K562 (cell line): ENCODE measurements at regions not wholly inside any gene's neighbourhood (a gene's known extent, or its start where the extent isn't known, plus 50 kb on each side); places are given as distances from the start of the nearest gene placed in this dataset.
A peak's percentile ranks its signal among the peaks of the same experiment; 100 is the strongest.

Experiments
- BCL6 ChIP-seq: fragments of 250-450 bp; sonication (Bioruptor Pico); IDR thresholded peaks from 2 replicates; pipeline ENCODE4 v1.4.0; 2020
- BRCA1 ChIP-seq, 2 experiments: fragments of 450-650 bp in 1 of 2; sonication (generic) in 1 of 2; formaldehyde crosslinking in 1 of 2; IDR thresholded peaks; 2 replicates each; pipeline versions ENCODE4 v1.5.0 to v1.6.1; 2017 to 2020; ENCODE audit warnings: mild to moderate bottlenecking in 1 of 2, missing genetic modification reagents in 1 of 2
- E2F3 ChIP-seq: fragments of 250-450 bp; sonication (Bioruptor Pico); IDR thresholded peaks from 2 replicates; pipeline ENCODE4 v1.4.0; 2020; ENCODE audit warnings: mild to moderate bottlenecking
- KDM4B ChIP-seq, 2 experiments: fragments of 450-650 bp in 1 of 2; sonication (generic) in 1 of 2; IDR thresholded peaks; 2 replicates each; pipeline ENCODE4 v1.6.1; 2016 to 2017; ENCODE audit warnings: borderline replicate concordance in 2 of 2, antibody characterized with exemption in 1 of 2, low read depth in 1 of 2, mild to moderate bottlenecking in 1 of 2
- L3MBTL2 ChIP-seq: fragments of 450-650 bp; IDR thresholded peaks from 2 replicates; pipeline ENCODE4 v1.6.1; 2016; ENCODE audit warnings: mild to moderate bottlenecking, moderate library complexity
- MAFG ChIP-seq: fragments of 450-650 bp; conservative IDR thresholded peaks from 2 replicates; pipeline ENCODE4 v1.6.1; 2016; ENCODE audit warnings: missing genetic modification characterization, missing compliant biosample characterization
- MAZ ChIP-seq, 2 experiments: fragments of 450-650 bp in 1 of 2; sonication (generic) in 1 of 2; formaldehyde crosslinking; IDR thresholded peaks in 1 of 2; conservative IDR thresholded peaks in 1 of 2; 2 replicates each; pipeline versions ENCODE4 v1.4.0 to v1.5.0; 2020; ENCODE audit warnings: mild to moderate bottlenecking in 1 of 2, missing genetic modification reagents in 1 of 2
- MTA3 ChIP-seq: fragments of 450-650 bp; formaldehyde crosslinking; IDR thresholded peaks from 2 replicates; pipeline ENCODE4 v1.6.1; 2017; ENCODE audit warnings: mild to moderate bottlenecking, borderline replicate concordance
- NEUROD1 ChIP-seq: fragments of 150-350 bp; IDR thresholded peaks from 2 replicates; pipeline ENCODE4 v1.6.1; 2014; ENCODE audit warnings: borderline replicate concordance, low read length, low read depth; ENCODE audit not compliant: partially characterized antibody
- NR2C2 ChIP-seq, 2 experiments: fragments of 200-800 bp in 1 of 2; sonication (Bioruptor generic) in 1 of 2; sonication (generic) in 1 of 2; formaldehyde crosslinking in 1 of 2; IDR thresholded peaks; 2 replicates each; pipeline versions ENCODE4 v1.6.1 to v1.8.0; 2016 to 2022; ENCODE audit warnings: mild to moderate bottlenecking in 1 of 2, missing compliant biosample characterization in 1 of 2, missing genetic modification characterization in 1 of 2, missing genetic modification reagents in 1 of 2
- PHF8 ChIP-seq: fragments of 200-600 bp; sonication (generic); IDR thresholded peaks from 2 replicates; pipeline ENCODE4 v1.6.1; 2012; ENCODE audit warnings: mixed run types, mild to moderate bottlenecking, inconsistent platforms, low read length, moderate library complexity, borderline replicate concordance
- SIN3A ChIP-seq, 2 experiments: fragments of 150-350 bp in 1 of 2; IDR thresholded peaks; 2 replicates each; pipeline ENCODE4 v1.6.1; 2011 to 2016; ENCODE audit warnings: borderline replicate concordance in 2 of 2, low read depth in 2 of 2, low read length in 2 of 2, mild to moderate bottlenecking in 2 of 2, moderate library complexity in 2 of 2; ENCODE audit not compliant: control insufficient read depth in 1 of 2
- SMARCE1 ChIP-seq: fragments of 450-650 bp; IDR thresholded peaks from 2 replicates; pipeline ENCODE4 v1.7.1; 2016; ENCODE audit warnings: mild to moderate bottlenecking
- SRSF3 ChIP-seq: fragments of 200-400 bp; formaldehyde crosslinking; IDR thresholded peaks from 2 replicates; pipeline ENCODE4 v1.6.1; 2016; ENCODE audit warnings: mild to moderate bottlenecking, low read length, moderate library complexity; ENCODE audit not compliant: insufficient read depth
- U2AF2 ChIP-seq: fragments of 200-400 bp; formaldehyde crosslinking; optimal IDR thresholded peaks from 2 replicates; pipeline ENCODE3; 2017; ENCODE audit warnings: low read depth, mild to moderate bottlenecking, low read length
- ZBTB17 ChIP-seq: fragments of 450-650 bp; formaldehyde crosslinking; IDR thresholded peaks from 2 replicates; pipeline ENCODE4 v1.4.0; 2020; ENCODE audit warnings: mild to moderate bottlenecking
- ZFX ChIP-seq: sonication (generic); formaldehyde crosslinking; IDR thresholded peaks from 2 replicates; pipeline ENCODE4 v1.8.0; 2022; ENCODE audit warnings: mild to moderate bottlenecking, missing genetic modification reagents, moderate library complexity
- TF ChIP-seq, protein P1 (sequence below), 2 experiments: IDR thresholded peaks; 2 replicates each; pipeline ENCODE4 v1.6.1; 2011; ENCODE audit warnings: borderline replicate concordance in 1 of 2, control low read depth in 1 of 2, low read depth in 1 of 2, low read length in 1 of 2, mild to moderate bottlenecking in 1 of 2, mixed read lengths in 1 of 2, moderate library complexity in 1 of 2; ENCODE audit not compliant: insufficient read depth in 1 of 2, insufficient read length in 1 of 2, poor library complexity in 1 of 2, severe bottlenecking in 1 of 2; ENCODE audit errors: extremely low read depth in 1 of 2
- TF ChIP-seq, protein P2 (sequence below): fragments of 450-650 bp; IDR thresholded peaks from 2 replicates; pipeline ENCODE4 v1.6.1; 2018; ENCODE audit warnings: mild to moderate bottlenecking, low read depth; ENCODE audit not compliant: partially characterized antibody
- TF ChIP-seq, protein P3 (sequence below): fragments of 450-650 bp; IDR thresholded peaks from 2 replicates; pipeline ENCODE4 v1.7.0; 2016; ENCODE audit warnings: borderline replicate concordance

DNA sequence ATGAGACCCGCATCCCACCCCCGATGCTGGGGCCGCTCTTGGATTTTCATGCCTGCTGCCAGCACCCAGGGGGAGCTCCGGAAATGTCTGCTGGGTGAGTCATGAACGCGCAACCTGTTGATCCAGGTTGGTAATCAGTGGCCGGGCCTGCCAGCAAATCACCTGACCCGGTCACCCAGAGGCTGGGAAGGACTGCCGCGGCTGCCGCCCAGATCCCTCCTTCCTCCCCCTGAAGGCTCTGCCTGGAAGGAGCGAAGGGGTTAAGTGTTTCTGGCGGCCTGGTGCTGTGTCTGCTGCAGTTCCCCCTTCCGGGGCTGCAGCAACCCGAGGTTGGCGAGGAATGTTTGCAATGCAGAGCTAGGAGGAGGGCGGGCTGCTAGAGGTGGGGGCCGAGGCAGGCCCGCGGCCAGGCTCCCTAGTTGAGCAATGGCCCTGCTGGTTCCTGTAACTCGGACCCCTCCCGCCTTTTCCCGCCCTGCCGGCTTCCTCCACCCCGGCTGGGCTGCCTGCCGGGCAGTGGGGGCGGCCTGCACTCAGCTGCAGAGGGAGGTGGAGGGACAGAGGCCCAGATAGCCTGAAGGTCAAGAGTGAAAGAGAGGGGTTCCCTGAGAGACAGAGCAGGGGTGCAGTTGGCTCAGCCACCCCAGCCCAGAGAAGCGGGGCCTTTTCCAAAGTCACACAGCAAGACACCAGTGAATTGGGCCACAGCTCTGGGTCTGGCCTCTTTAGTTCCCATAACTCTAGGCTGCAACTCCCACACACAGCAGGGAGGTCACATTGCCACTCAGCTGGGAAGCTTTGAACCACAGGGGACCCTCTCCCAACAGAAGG, 156.3 kb upstream of the IER5L start (continued):
- TF ChIP-seq, protein P1, sequence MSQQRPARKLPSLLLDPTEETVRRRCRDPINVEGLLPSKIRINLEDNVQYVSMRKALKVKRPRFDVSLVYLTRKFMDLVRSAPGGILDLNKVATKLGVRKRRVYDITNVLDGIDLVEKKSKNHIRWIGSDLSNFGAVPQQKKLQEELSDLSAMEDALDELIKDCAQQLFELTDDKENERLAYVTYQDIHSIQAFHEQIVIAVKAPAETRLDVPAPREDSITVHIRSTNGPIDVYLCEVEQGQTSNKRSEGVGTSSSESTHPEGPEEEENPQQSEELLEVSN (IDR thresholded peaks at IDR 0.05; ENCODE audit: borderline replicate concordance in 1 of 2, extremely low read depth in 1 of 2, insufficient read depth in 1 of 2, insufficient read length in 1 of 2, low read depth in 1 of 2, low read length in 1 of 2, poor library complexity in 1 of 2, severe bottlenecking in 1 of 2) = peak; percentile 29 to 79
- TF ChIP-seq MAZ (CRISPR knock-in tag; conservative IDR thresholded peaks at IDR 0.05 in 1 of 2, IDR thresholded peaks at IDR 0.05 in 1 of 2) (peak; percentile 59 to 78; a peak in 3 of 4 replicates), MTA3 (no peak; the same call in 1 of the 2 replicates), SRSF3 (no peak), E2F3 (CRISPR knock-in tag) (peak; percentile 84; the same call in 1 of the 2 replicates), NR2C2 (CRISPR knock-in tag; IDR thresholded peaks at IDR 0.05) (no peak), NR2C2 (tag; IDR thresholded peaks at IDR 0.05) (no peak; the same call in 1 of the 2 replicates), SIN3A (IDR thresholded peaks at IDR 0.05; ENCODE audit: borderline replicate concordance in 2 of 2, control insufficient read depth in 1 of 2, low read depth in 2 of 2, low read length in 2 of 2) (no peak), PHF8 (peak; percentile 40; the same call in 1 of the 2 replicates), MAFG (tag) (no peak), SMARCE1 (peak; percentile 77), KDM4B (IDR thresholded peaks at IDR 0.05; ENCODE audit: borderline replicate concordance in 2 of 2, low read depth in 1 of 2) (0 out of 4 replicates have a peak, but pooled peaks of 1 of the 2 experiments have one; percentile 30), ZFX (peak; percentile 79), BCL6 (CRISPR knock-in tag) (no peak), NEUROD1 (no peak), ZBTB17 (CRISPR knock-in tag) (0 out of 2 replicates have a peak, but pooled peaks have one; percentile 55), L3MBTL2 (peak; percentile 64; the same call in 1 of the 2 replicates), U2AF2 (no peak), BRCA1 (IDR thresholded peaks at IDR 0.05) (no peak), BRCA1 (CRISPR knock-in tag; IDR thresholded peaks at IDR 0.05) (0 out of 2 replicates have a peak, but pooled peaks have one; percentile 5)
- TF ChIP-seq, protein P2, sequence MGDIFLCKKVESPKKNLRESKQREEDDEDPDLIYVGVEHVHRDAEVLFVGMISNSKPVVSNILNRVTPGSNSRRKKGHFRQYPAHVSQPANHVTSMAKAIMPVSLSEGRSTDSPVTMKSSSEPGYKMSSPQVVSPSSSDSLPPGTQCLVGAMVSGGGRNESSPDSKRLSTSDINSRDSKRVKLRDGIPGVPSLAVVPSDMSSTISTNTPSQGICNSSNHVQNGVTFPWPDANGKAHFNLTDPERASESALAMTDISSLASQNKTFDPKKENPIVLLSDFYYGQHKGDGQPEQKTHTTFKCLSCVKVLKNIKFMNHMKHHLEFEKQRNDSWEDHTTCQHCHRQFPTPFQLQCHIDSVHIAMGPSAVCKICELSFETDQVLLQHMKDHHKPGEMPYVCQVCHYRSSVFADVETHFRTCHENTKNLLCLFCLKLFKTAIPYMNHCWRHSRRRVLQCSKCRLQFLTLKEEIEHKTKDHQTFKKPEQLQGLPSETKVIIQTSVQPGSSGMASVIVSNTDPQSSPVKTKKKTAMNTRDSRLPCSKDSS = no peak
- TF ChIP-seq, protein P3, sequence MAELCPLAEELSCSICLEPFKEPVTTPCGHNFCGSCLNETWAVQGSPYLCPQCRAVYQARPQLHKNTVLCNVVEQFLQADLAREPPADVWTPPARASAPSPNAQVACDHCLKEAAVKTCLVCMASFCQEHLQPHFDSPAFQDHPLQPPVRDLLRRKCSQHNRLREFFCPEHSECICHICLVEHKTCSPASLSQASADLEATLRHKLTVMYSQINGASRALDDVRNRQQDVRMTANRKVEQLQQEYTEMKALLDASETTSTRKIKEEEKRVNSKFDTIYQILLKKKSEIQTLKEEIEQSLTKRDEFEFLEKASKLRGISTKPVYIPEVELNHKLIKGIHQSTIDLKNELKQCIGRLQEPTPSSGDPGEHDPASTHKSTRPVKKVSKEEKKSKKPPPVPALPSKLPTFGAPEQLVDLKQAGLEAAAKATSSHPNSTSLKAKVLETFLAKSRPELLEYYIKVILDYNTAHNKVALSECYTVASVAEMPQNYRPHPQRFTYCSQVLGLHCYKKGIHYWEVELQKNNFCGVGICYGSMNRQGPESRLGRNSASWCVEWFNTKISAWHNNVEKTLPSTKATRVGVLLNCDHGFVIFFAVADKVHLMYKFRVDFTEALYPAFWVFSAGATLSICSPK = no peak
